Memory B cell (primary cell): ENCODE measurements at regions not wholly inside any gene's neighbourhood (a gene's known extent, or its start where the extent isn't known, plus 50 kb on each side); places are given as distances from the start of the nearest gene placed in this dataset.
A peak's percentile ranks its signal among the peaks of the same experiment; 100 is the strongest.
"Not testable (repeated sequence)": the region's sequence is repeated elsewhere in the genome, so short reads cannot be mapped to it uniquely, and the experiment has no call there.

Source experiments
- ATAC-seq: fragments of 150-1000 bp; cut with Tn5 transposase; 2 replicates; pipeline ENCODE4 v1.10.0; 2021; ENCODE audit warnings: low read depth, mild to moderate bottlenecking, moderate library complexity
- DNase-seq, 2 donors: peaks; one replicate each; pipeline ENCODE4 v3.0.0; 2022; ENCODE audit warnings: low spot score in 2 of 2
- H3K27ac Mint-ChIP-seq: one replicate; pipeline ENCODE4 v1.8.0; 2022; ENCODE audit warnings: mild to moderate bottlenecking, moderate library complexity, mixed read lengths
- H3K27me3 Mint-ChIP-seq: one replicate; pipeline ENCODE4 v1.8.0; 2022; ENCODE audit warnings: mixed read lengths
- H3K36me3 Mint-ChIP-seq: one replicate; pipeline ENCODE4 v1.8.0; 2022; ENCODE audit warnings: mild to moderate bottlenecking, mixed read lengths
- H3K4me1 Mint-ChIP-seq: one replicate; pipeline ENCODE4 v1.8.0; 2022; ENCODE audit warnings: mixed read lengths
- H3K4me3 Mint-ChIP-seq: one replicate; pipeline ENCODE4 v1.8.0; 2022; ENCODE audit warnings: mild to moderate bottlenecking, moderate library complexity, mixed read lengths
- H3K9me3 Mint-ChIP-seq: one replicate; pipeline ENCODE4 v1.8.0; 2022; ENCODE audit warnings: mixed read lengths

GRCh38 chr12:31906557-31907301 is 52.5 kb upstream of the RESF1 start:
- Mint-ChIP-seq H3K36me3 (peaks cover 27% of the 10 kb centered on the region), H3K9me3 (peaks cover 31% of the 10 kb centered on the region), H3K27me3 (no peaks in the 10 kb centered on the region), H3K4me1 (peaks cover 25% of the 10 kb centered on the region), H3K4me3 (peak overlapping the region; percentile 49), H3K27ac (peak overlapping the region; percentile 93)
- ATAC-seq (peak; percentile 83), DNase-seq (no peak)

- Mint-ChIP-seq H3K4me1 (peaks cover 25% of the 10 kb centered on the region), H3K27ac (no peak overlapping the region), H3K9me3 (peaks cover 23% of the 10 kb centered on the region), H3K27me3 (no peaks in the 10 kb centered on the region), H3K36me3 (peaks cover 26% of the 10 kb centered on the region), H3K4me3 (no peak overlapping the region)
- ATAC-seq (no peak), DNase-seq (no peak)
Observed at GRCh38 chr12:31903025-31903424, 56.2 kb upstream of the RESF1 start.

GRCh38 chr12:31900271-31900670 is 58.9 kb upstream of the RESF1 start:
- no peak overlapping the region for H3K4me3 Mint-ChIP-seq
- peaks cover 18% of the 10 kb centered on the region for H3K9me3 Mint-ChIP-seq
- H3K27ac Mint-ChIP-seq, result peak overlapping the region; percentile 64
- H3K4me1 Mint-ChIP-seq, result peaks cover 20% of the 10 kb centered on the region
- DNase-seq (no peak), ATAC-seq (no peak)
- H3K36me3 Mint-ChIP-seq, result peaks cover 21% of the 10 kb centered on the region
- no peaks in the 10 kb centered on the region for H3K27me3 Mint-ChIP-seq

- H3K4me3 Mint-ChIP-seq, result no peak overlapping the region
- H3K27ac Mint-ChIP-seq, result peak overlapping the region; percentile 76
- no peak for ATAC-seq
- H3K27me3 Mint-ChIP-seq, result no peaks in the 10 kb centered on the region
- H3K4me1 Mint-ChIP-seq, result peaks cover 24% of the 10 kb centered on the region
- peaks cover 18% of the 10 kb centered on the region for H3K9me3 Mint-ChIP-seq
- no peak for DNase-seq
- H3K36me3 Mint-ChIP-seq, result peaks cover 24% of the 10 kb centered on the region
Observed at GRCh38 chr12:31899109-31899508, 60.1 kb upstream of the RESF1 start.

GRCh38 chr12:31897781-31898503 is 61.3 kb upstream of the RESF1 start:
- DNase-seq, result no peak
- H3K4me3 Mint-ChIP-seq, result peak overlapping the region; percentile 61
- ATAC-seq, result no peak
- H3K9me3 Mint-ChIP-seq, result peaks cover 17% of the 10 kb centered on the region
- H3K27ac Mint-ChIP-seq, result peak overlapping the region; percentile 94
- peaks cover 24% of the 10 kb centered on the region for H3K36me3 Mint-ChIP-seq
- no peaks in the 10 kb centered on the region for H3K27me3 Mint-ChIP-seq
- H3K4me1 Mint-ChIP-seq, result peaks cover 24% of the 10 kb centered on the region

GRCh38 chr12:31897092-31897491 is 62.1 kb upstream of the RESF1 start:
- not testable (repeated sequence) for DNase-seq, H3K27me3 Mint-ChIP-seq
- ATAC-seq, result peak; percentile 1
- Mint-ChIP-seq H3K4me3 (peak overlapping the region; percentile 67), H3K4me1 (peaks cover 24% of the 10 kb centered on the region), H3K9me3 (peaks cover 18% of the 10 kb centered on the region), H3K27ac (peak overlapping the region; percentile 94), H3K36me3 (peaks cover 26% of the 10 kb centered on the region)

GRCh38 chr12:31896514-31897039 is 62.6 kb upstream of the RESF1 start:
- Mint-ChIP-seq H3K9me3 (peaks cover 18% of the 10 kb centered on the region), H3K36me3 (peaks cover 27% of the 10 kb centered on the region), H3K27me3 (no peaks in the 10 kb centered on the region), H3K4me1 (peaks cover 24% of the 10 kb centered on the region), H3K27ac (peak overlapping the region; percentile 94), H3K4me3 (peak overlapping the region; percentile 67)
- peak; percentile 75 to 93 for DNase-seq
- peak; percentile 92 for ATAC-seq

- Mint-ChIP-seq H3K4me1 (peaks cover 29% of the 10 kb centered on the region), H3K27me3 (no peaks in the 10 kb centered on the region)
- no peak for ATAC-seq
Observed at GRCh38 chr12:31895449-31896150, 63.6 kb upstream of the RESF1 start.

GRCh38 chr12:31890295-31891285 is 68.6 kb upstream of the RESF1 start:
- peak; percentile 57 for ATAC-seq
- peaks cover 28% of the 10 kb centered on the region for H3K4me1 Mint-ChIP-seq
- peak overlapping the region; percentile 49 for H3K4me3 Mint-ChIP-seq
- no peaks in the 10 kb centered on the region for H3K27me3 Mint-ChIP-seq
- H3K9me3 Mint-ChIP-seq, result peaks cover 7% of the 10 kb centered on the region
- H3K27ac Mint-ChIP-seq, result peak overlapping the region; percentile 87
- H3K36me3 Mint-ChIP-seq, result peaks cover 16% of the 10 kb centered on the region
- no peak for DNase-seq

More at GRCh38 chr12:31895449-31896150, 63.6 kb upstream of the RESF1 start:
- Mint-ChIP-seq H3K4me3 (peak overlapping the region; percentile 43), H3K9me3 (peaks cover 18% of the 10 kb centered on the region), H3K27ac (peak overlapping the region; percentile 94), H3K36me3 (peaks cover 27% of the 10 kb centered on the region)
- DNase-seq, result no peak

GRCh38 chr12:31887109-31887811 is 72.0 kb upstream of the RESF1 start:
- peak in 1 of 2 donors; percentile 41 for DNase-seq
- Mint-ChIP-seq H3K36me3 (peaks cover 33% of the 10 kb centered on the region), H3K4me3 (peak overlapping the region; percentile 94)

GRCh38 chr12:31882682-31883081 is 76.5 kb upstream of the RESF1 start:
- not testable (repeated sequence) for H3K9me3 Mint-ChIP-seq, ATAC-seq, H3K27ac Mint-ChIP-seq, DNase-seq, H3K27me3 Mint-ChIP-seq, H3K4me3 Mint-ChIP-seq
- peaks cover 37% of the 10 kb centered on the region for H3K4me1 Mint-ChIP-seq
- H3K36me3 Mint-ChIP-seq, result peaks cover 47% of the 10 kb centered on the region

More at GRCh38 chr12:31887109-31887811, 72.0 kb upstream of the RESF1 start:
- peaks cover 32% of the 10 kb centered on the region for H3K4me1 Mint-ChIP-seq
- peak overlapping the region; percentile 89 for H3K27ac Mint-ChIP-seq
- no peaks in the 10 kb centered on the region for H3K27me3 Mint-ChIP-seq
- ATAC-seq, result peak; percentile 78
- peaks cover 10% of the 10 kb centered on the region for H3K9me3 Mint-ChIP-seq

GRCh38 chr12:31880340-31880739 is 78.9 kb upstream of the RESF1 start:
- H3K27ac Mint-ChIP-seq, result peak overlapping the region; percentile 81
- peak overlapping the region; percentile 56 for H3K4me3 Mint-ChIP-seq
- peaks cover 52% of the 10 kb centered on the region for H3K36me3 Mint-ChIP-seq
- H3K27me3 Mint-ChIP-seq, result no peaks in the 10 kb centered on the region
- peaks cover 6% of the 10 kb centered on the region for H3K9me3 Mint-ChIP-seq
- peaks cover 41% of the 10 kb centered on the region for H3K4me1 Mint-ChIP-seq
- DNase-seq (no peak), ATAC-seq (no peak)
